DMS153 treated with DMSO at 0.1 percent for 48 hours (cell line): ENCODE measurements at regions not wholly inside any gene's neighbourhood (a gene's known extent, or its start where the extent isn't known, plus 50 kb on each side); places are given as distances from the start of the nearest gene placed in this dataset.

Experiments used
- DNase-seq: peaks from one replicate; lab custom pipeline; 2025; ENCODE audit not compliant: unreplicated experiment; lab: John Stamatoyannopoulos, UW

DNA sequence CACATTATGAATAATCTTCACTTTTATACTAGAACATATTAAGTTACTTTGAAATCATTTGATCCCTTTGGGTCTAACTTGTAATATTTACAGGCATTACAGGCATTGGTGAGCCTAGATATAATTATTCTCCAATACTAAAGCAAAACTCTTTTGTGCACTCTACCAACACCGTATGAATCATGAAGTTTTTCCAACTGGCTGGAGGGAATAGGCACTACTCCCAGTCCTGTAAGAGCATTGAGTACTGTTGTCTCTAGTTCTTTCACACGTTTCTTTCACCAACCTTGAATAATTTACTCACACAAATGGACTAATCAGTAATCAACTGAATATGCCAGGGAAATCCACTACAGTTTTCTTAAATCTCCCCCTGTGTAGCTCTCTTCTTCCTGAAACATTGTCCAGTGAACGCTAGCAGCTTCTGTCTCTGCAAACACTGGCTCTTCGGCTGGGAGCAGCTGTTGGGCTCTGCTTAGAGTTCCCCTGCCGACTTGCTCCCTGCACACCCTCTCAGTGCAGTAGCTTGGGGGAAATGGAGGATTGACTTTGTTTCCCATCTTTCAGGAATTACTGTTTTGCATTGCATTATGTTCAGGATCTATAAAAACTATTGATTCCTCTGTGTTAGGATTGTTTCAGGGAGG, 476.7 kb downstream of the RFC3 start:
- DNase-seq: peak; percentile 17

DNA sequence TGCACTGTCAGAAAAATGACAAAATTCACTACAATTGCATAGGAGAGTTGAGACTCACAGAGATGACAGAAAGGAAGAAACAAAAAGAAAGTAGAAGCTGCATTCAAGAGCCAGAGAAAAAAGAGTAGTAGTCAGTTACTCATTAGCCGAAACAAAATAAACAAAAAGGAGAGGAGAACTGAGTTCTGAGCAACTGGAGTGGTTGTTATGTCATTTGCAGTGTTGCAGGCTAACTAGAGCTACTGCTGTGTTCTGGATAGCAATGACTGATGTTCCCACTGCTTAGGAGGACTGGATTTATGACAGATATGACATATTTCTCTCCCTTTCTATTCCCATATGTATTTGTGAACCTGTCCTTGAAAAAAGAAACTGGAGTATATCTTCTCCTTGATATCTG, 482.6 kb downstream of the RFC3 start:
- no peak for DNase-seq

DNA sequence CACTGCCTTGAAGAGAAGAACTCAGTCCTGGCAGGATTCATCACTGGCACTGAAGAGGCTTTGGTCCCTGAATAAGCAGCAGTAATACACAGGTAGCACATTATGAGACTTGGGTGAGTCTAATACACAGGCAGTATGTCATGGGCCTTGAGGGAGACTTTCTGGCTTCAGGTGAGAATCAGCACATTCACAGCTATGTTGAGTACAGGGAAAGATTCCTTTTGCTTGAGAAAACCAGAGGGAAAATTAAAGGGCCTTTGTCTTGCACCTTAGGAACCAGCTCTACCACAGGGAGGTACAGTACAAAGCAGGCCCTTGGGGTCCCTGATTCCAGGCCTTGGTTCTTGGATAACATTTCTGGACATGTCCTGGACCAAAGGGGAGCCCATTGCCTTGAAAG, 484.6 kb downstream of the RFC3 start:
- no peak for DNase-seq

DNA sequence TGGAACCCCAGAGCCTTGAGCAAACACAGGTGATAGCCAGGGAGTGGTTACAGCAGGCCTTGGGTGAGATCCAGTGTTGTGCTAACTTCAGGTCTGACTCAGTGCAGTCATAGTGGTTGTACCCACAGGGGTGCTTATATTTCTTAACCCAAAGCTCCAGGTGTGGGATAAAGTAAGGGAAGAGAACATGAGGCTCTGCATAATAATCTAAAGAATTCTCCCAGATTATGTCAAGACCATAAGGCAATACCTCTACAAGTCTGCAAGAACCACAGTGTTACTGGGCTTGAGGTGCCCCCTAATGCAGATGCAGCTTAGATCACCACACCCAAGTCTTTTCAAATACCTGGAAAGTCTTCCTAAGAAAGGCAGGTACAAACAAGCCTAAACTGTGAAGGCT, 485.4 kb downstream of the RFC3 start:
- no peak for DNase-seq

DNA sequence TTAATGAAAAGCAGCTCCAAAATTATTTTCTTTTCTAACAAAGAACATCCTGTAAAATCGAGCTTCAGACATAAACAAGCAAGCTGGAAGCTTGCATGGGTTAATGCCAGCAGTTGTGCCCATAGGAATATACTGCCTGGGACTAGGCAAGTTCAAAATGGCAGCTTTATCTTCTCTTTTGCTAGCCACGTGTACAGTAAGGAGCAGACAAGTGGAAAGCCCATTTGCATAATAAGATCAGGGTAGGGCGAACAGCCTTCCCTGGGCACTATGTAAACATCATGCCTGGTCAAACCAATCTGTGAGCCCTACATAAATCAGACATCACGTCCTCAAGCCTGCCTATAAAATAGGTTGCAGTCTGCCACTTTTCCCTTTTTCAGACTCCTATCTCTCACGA, 489.7 kb downstream of the RFC3 start:
- DNase-seq: no peak

DNA sequence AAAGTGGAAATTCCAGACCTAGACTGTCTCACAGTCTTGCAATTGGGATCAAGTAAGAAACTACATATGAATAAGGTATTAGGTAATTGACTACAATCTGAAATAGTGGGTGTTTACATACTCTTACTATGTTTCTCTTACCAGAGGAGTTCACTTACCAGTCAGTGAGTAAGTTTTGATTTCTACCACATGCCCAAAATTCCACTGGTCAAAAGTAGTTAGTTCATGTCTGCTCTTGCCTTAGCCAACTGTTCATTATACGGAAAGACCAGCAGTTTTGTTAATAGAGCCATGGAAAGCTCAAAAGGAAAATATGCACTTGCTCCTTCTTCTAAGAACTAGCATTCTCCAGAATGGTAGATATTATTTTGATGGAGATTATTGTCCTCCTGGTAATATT, 490.8 kb downstream of the RFC3 start:
- no peak for DNase-seq

DNA sequence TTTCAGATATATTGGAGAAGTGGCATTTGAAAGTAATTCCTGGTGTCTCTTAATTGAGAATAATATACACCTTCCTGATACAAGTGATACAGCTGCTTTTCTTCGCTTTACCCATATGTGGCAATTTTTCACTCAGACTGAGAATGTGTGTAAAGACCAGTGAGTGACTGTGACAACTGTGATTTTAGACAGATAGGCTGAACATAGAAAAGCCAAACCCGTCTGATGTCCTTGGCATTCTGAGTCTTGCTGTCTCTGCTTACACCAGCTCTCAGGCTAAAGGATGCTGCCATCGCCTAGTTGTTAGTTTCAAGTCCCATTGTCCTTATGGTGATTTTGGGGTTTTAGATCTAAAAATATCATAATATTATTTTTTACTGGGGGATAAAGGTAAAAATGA, 492.6 kb downstream of the RFC3 start:
- DNase-seq: no peak

DNA sequence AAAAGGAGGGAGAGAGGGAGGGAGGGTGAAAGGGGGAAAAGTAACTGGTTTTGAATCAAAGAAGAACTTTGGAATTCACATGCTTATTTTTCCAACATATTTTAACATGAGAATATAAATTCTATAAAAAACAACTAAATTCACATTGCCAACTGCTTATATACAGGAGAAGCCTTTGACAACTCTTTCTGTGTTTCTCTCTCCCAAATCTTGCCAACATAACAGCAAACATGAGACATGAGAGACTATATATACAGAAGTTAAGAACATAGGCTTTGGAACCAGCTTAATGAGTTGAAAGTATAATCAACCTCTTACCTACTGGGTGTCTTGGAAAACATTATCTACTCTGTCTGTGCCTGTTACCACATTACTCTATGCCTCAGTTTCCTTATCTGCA, 493.3 kb downstream of the RFC3 start:
- DNase-seq: no peak

DNA sequence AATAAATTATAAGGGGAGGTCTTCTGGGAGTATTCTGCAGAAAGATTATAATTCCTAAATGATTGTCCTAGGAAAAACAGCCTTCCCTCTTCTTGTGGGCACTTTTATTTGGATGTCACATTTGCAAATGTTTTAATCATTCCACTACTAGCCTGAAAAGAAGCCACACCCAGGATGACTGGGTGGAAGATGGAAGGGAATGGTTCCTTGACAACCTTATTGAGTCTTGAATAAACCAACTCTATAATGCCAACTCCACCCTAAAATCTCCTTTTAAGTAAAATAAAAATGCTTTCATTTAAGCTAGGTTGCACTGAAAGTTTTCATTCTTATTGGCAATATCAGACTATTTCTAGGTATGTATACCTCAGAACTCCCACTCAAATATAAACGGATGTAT, 494.6 kb downstream of the RFC3 start:
- no peak for DNase-seq

DNA sequence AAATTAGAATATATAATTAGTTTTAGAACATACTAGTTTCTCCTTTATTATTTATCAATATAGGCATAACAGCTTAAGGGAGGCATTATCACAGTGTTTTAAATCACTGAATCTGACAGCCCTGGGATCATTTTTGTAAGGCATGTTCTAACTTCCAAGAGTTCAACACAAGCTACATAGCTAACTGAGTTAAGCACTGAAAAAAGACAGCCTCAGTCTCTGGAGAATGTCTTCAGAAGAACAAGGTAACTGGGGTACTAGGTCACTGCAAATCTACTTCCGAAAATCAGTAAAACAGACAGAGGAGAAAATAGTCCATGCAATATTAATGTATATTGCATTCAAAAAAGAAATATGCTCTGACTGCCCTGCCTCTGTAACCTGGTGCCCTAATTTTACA, 502.1 kb downstream of the RFC3 start:
- no peak for DNase-seq

DNA sequence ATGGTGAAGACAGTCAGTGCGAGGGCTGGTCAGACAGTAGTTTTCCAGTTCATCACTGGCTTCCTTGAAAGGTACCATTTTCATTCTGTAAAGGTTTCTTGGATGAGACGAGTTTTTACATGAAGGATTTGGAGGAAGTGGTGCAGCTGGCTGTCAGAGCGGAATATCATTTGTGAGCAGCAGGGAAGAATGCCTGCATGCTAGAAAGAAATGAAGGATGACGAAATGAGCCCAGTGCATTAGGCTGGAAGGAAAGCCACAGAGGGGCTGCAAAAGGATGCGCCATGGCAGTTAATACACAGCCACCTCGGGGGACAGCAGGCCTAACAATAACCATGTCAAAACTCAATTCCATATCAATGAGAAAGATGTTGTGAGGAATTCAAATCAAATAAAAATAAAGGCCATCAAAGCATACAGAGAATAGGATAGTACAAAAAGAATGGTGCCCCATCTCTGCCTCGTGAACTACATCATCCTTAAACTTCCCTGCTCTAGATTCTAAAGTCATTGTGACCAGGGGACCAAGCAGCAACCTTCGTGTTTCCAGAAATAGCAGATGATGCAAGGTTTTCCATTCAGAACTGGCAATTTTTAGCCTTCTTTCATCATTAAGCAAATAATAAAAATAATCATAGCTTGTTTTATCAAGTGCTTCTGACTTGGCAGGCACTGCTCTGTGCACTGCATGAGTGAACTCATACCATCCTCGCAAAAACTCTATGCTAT, 504.2 kb downstream of the RFC3 start:
- DNase-seq: no peak

DNA sequence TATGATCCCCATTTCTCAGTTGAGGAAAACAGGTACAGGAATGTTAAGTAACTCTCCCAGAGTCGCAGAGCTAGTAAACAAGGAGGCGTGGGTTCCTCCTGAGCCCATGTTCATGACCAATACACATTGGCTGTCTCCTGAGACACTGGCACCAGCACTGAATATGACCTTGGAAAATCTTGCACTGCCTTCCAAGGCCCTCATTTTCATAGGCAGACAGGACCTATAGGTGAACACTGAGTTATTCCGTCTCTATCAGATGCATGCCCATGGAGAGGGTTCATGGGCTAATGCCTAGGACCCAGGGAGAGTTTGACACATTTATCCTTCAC, 504.8 kb downstream of the RFC3 start:
- no peak for DNase-seq

DNA sequence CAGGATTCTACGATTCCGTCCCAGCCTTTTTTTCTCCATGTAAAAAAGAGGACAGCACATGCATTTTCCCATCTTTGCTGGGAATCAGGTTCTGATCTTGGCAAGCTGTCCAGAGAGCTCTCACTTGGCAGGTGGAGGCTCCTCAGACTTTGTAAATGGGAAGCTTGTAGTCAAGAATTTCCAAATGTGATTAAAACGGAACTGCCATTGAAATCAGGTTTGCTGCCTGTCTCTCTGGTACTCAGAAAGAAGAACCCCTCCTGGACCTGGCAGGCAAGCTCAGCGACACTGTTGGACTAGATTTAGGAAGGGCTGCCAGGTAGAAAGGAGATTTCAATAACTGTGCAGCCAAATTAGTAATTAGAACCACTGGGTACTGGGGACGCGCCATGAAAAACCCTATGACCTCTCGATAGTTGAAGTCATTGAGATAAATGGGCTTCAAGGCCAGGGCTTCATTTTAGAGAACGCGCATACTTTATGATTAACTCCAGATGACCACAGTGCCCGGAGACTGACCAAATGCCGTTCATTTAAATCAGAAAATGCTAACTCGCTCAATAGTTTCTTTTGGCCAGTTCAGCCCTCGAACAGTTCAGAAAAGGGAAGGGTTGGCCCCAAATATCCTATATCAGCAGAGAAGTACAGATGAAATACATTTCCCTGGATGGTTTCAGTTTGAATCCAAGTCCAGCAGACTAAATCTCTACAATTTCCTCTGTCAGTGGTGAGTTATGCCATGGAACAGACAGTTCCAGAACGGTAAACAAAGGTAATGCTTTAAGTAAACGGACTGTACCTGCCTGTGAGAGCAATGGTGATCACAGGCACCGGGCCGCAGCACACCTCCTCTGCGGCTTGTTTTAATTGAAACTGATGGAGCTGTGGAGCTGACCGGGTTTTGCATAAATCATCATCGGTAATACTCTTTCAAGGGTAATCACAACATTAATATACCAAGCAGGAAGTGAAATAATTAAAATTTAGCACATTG, 517.4 kb downstream of the RFC3 start:
- DNase-seq: no peak

DNA sequence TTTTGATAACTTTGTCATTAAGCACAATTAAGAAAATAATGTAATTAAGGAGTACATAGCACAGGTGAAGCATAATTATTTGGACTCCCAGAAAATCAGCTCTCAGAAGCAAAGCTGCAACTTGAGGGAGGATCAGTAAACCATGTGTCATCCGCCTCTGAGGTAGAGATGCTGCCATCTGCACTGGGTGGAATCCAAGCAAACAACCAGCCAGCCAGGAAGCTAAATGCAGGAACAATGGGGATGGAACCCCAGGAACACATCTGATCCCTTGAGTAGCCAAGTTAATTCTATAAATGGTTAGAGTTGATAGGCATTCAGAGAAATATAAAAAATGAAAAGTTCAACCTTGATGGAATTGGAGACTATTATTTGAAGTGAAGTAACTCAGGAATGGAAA, 520.2 kb downstream of the RFC3 start:
- no peak for DNase-seq

DNA sequence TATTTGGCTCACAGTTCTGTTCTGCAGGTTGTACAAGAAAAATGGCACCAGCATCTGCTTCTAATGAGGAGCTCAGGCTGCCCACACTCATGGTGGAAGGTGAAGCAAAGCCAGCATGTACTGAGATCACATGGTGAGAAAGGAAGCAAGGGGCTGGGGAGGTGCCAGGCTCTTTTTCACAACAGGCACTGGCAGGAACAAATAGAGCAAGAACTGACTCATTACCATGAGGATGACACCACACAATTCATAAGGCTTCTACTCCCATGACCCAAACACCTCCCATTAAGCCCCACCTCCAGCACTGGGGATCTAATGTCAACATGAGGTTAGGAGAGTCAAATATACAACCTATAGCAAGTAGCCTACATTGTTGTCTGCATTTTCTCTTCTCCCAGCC, 522.6 kb downstream of the RFC3 start:
- no peak for DNase-seq

DNA sequence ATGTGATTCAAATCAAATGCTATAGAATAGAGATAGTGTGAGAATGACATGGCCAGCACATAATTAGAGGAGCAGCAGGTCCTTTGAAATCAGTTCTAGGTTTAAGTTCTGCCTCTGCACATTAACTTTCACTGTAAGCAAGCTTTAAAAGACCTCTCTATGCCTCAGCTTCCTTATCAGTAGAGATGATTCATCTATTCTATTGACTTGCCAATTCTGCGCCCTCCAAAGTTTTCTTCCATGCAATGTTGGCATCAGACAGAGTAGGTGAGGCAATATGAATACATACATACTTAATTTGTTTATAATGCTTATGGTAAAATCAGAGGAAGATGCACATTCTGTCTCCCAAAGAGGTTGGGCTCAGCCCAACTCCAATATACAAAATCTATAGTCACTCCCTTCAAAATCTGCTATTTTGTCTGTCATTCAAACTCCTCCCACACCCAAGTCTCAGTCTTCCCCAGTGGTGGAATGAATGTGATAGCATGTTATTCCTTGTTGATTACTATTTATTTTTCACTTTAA, 525.5 kb downstream of the RFC3 start:
- no peak for DNase-seq

DNA sequence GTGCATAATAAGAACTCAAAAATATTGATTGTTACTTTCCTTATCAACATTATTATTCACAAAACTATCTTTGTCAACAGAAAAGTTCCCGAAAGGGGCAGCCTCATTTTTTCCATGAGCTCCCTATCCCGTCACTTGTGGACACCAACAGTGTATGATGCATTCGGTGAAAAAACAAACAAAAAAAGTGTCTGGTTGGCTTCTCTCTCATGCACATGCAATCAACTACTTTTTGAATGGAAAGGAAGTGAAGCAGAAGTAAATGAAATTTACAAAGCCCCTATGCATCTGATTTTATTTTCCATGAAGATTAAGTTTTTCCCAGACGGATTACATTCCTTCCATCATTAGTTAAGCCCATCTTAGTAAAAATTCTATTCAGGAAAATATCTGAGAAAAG, 526.9 kb downstream of the RFC3 start:
- no peak for DNase-seq

DNA sequence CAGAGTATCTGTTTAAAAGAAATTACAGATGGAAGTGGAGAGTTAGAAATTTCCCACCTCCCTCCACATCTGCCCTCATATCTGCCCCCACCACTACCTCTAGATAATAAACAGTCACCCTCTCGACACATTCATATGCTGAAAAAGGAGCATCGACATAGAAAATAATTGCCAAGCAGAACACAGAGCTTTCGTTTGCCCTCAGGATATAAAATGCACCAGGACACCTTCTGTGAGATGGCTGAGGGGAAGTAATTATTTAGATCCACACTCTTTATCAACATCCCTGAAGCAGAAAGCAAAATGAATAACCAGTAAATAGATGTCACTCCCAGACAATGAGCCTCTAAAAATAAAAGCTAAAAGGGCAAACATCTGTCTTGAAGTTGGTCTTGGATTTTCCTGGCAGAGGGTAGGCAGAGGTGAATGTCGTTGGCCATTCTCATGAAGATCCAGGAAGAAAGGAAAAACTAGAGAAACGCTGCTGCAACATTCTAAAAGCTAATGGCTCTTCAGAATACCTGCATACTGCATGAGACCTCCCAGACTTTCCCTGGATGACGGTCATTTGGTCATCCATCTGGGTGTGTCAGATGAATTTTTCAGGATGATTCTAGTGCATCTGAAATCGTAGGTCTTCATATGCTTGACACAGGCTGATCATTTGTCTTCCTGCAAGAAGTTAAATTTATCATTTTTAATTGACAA, 527.5 kb downstream of the RFC3 start:
- DNase-seq: no peak

DNA sequence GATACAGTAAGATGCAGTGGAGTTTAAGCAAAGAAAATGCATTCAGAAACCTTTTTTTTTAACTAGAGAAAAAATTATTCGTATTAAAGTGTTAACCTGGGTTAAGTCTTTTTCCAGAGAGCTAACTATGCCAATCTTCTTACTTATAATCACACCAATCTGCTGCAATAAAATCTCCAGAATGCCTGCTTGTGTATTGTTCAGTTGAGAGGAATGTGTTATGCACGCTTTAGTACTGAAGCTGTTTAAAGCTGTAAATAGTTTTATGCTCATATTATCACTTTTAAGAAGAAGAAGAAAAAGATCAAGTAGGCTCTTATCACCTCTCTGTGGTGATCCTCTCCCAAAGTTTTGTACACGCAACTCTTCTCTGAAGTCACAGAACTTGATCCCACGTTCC, 528.7 kb downstream of the RFC3 start:
- no peak for DNase-seq

DNA sequence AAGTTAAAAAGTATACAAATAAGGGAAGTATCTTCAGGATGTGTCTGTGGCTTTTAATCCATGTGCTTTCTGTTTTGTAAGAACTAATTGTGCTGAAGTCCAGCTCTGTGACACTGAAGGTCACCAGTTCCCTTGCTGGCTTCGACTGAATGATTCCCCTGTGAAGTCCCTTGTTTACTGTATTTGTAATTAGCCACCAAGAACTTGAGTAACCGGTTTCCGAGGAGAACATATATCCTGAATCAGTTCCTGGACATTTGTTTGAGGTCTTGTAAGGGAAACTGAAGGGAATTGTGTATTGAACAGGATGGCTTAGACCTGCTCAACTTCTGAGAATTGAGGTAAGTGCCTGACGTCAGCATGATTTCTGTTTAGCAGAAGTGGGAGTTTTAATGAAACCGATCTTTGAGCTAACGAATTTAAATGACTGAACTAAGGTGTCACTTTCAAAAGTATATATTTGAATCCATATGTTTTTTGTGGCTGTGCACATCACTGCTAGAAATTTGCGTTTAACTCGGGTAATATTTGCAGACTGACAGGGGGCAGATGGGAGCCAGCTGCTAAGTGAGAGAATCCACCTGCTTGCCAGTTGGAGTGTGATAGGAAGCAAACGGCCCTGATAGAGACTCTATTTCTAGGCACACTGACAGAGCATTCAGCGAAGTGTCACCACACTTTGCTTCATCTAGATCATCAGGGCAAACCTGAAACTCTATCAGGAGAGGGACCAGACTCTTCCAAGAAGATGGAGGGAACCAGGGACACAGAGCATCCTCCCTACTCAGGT, 530.0 kb downstream of the RFC3 start:
- peak; percentile 11 for DNase-seq
